H9 (cell line): ENCODE measurements at regions not wholly inside any gene's neighbourhood (a gene's known extent, or its start where the extent isn't known, plus 50 kb on each side); places are given as distances from the start of the nearest gene placed in this dataset.
A peak's percentile ranks its signal among the peaks of the same experiment; 100 is the strongest.

ENCODE experiments used
- DNase-seq: peaks from one replicate; pipeline ENCODE4 v3.0.0-alpha.2; 2017
- H2AFZ ChIP-seq: one replicate; pipeline ENCODE4 v1.6.1; 2013; ENCODE audit warnings: mild to moderate bottlenecking, low read length, control low read depth, moderate library complexity
- H2AK5ac ChIP-seq: 2 replicates; pipeline ENCODE4 v1.6.1; 2013; ENCODE audit warnings: low read length, control low read depth, mixed read lengths; ENCODE audit not compliant: insufficient read length
- H2BK120ac ChIP-seq: one replicate; pipeline ENCODE4 v1.6.1; 2013; ENCODE audit warnings: low read depth, mild to moderate bottlenecking, low read length, control low read depth, inconsistent platforms; ENCODE audit not compliant: poor library complexity, severe bottlenecking
- H2BK12ac ChIP-seq: 2 replicates; pipeline ENCODE4 v1.6.1; 2013; ENCODE audit warnings: low read length, control low read depth, mixed read lengths, low read depth; ENCODE audit not compliant: insufficient read length
- H2BK15ac ChIP-seq: 2 replicates; pipeline ENCODE4 v1.6.1; 2013; ENCODE audit warnings: low read depth, low read length, control low read depth
- H2BK20ac ChIP-seq: one replicate; pipeline ENCODE4 v1.6.1; 2013; ENCODE audit warnings: low read depth, mild to moderate bottlenecking, low read length, control low read depth, inconsistent platforms; ENCODE audit not compliant: poor library complexity, severe bottlenecking
- H2BK5ac ChIP-seq: 2 replicates; pipeline ENCODE4 v1.6.1; 2013; ENCODE audit warnings: low read length, control low read depth, mixed read lengths; ENCODE audit not compliant: insufficient read length
- H3K14ac ChIP-seq: 2 replicates; pipeline ENCODE4 v1.6.1; 2013; ENCODE audit warnings: low read length, control low read depth; ENCODE audit not compliant: insufficient read depth
- H3K18ac ChIP-seq: 2 replicates; pipeline ENCODE4 v1.6.1; 2013; ENCODE audit warnings: low read depth, mild to moderate bottlenecking, mixed read lengths, low read length, control low read depth; ENCODE audit not compliant: insufficient read length
- H3K23ac ChIP-seq: 2 replicates; pipeline ENCODE4 v1.6.1; 2013; ENCODE audit warnings: low read length, control low read depth, mixed read lengths, low read depth; ENCODE audit not compliant: insufficient read length
- H3K23me2 ChIP-seq: 2 replicates; pipeline ENCODE4 v1.6.1; 2013; ENCODE audit warnings: low read depth, mild to moderate bottlenecking, mixed read lengths, low read length, control low read depth; ENCODE audit not compliant: insufficient read length, poor library complexity, severe bottlenecking
- H3K27ac ChIP-seq: 2 replicates; pipeline ENCODE4 v1.5.1; 2013; ENCODE audit warnings: low read length, control low read depth, mixed read lengths, low read depth; ENCODE audit not compliant: insufficient read length
- H3K27me3 ChIP-seq: 2 replicates; pipeline ENCODE4 v1.6.1; 2013; ENCODE audit warnings: low read length, control low read depth, inconsistent platforms; ENCODE audit not compliant: insufficient read depth
- H3K4ac ChIP-seq: 2 replicates; pipeline ENCODE4 v1.6.1; 2013; ENCODE audit warnings: low read depth, mild to moderate bottlenecking, control low read depth, inconsistent platforms, low read length, moderate library complexity
- H3K4me1 ChIP-seq: 2 replicates; pipeline ENCODE4 v1.6.1; 2013; ENCODE audit warnings: low read length, control low read depth, inconsistent platforms; ENCODE audit not compliant: insufficient read depth
- H3K4me2 ChIP-seq: 2 replicates; pipeline ENCODE4 v1.6.1; 2013; ENCODE audit warnings: low read length, control low read depth, mixed read lengths; ENCODE audit not compliant: insufficient read length, insufficient read depth
- H3K56ac ChIP-seq: 2 replicates; pipeline ENCODE4 v1.6.1; 2013; ENCODE audit warnings: low read depth, mild to moderate bottlenecking, mixed read lengths, low read length, control low read depth; ENCODE audit not compliant: insufficient read length
- H3K79me1 ChIP-seq: 2 replicates; pipeline ENCODE4 v1.6.1; 2013; ENCODE audit warnings: low read depth, mild to moderate bottlenecking, moderate library complexity, low read length, control low read depth, inconsistent platforms; ENCODE audit not compliant: insufficient read depth, poor library complexity, severe bottlenecking
- H3K79me2 ChIP-seq: 2 replicates; pipeline ENCODE4 v1.6.1; 2013; ENCODE audit warnings: low read length, control low read depth, inconsistent platforms; ENCODE audit not compliant: insufficient read depth
- H3K9ac ChIP-seq: 2 replicates; pipeline ENCODE4 v1.6.1; 2013; ENCODE audit warnings: low read length, control low read depth, mixed read lengths; ENCODE audit not compliant: insufficient read length; ENCODE audit errors: extremely low read depth
- H3K9me3 ChIP-seq: one replicate; pipeline ENCODE4 v1.6.1; 2013; ENCODE audit warnings: low read depth, low read length, inconsistent platforms; ENCODE audit not compliant: control insufficient read depth
- H3T11ph ChIP-seq: one replicate; pipeline ENCODE4 v1.6.1; 2013; ENCODE audit warnings: mild to moderate bottlenecking, low read length, control low read depth, inconsistent platforms
- H4K20me1 ChIP-seq: one replicate; pipeline ENCODE4 v1.6.1; 2013; ENCODE audit not compliant: control insufficient read depth, insufficient read length, insufficient read depth
- H4K5ac ChIP-seq: 2 replicates; pipeline ENCODE4 v1.6.1; 2013; ENCODE audit warnings: low read depth, mild to moderate bottlenecking, mixed read lengths, low read length, control low read depth; ENCODE audit not compliant: insufficient read length
- H4K8ac ChIP-seq: replicated peaks from 2 replicates; pipeline ENCODE4 v1.6.1; 2013; ENCODE audit warnings: low read length, control low read depth, mixed read lengths, low read depth; ENCODE audit not compliant: insufficient read length
- H4K91ac ChIP-seq: 2 replicates; pipeline ENCODE4 v1.6.1; 2013; ENCODE audit warnings: low read depth, mild to moderate bottlenecking, moderate library complexity, mixed read lengths, low read length, control low read depth; ENCODE audit not compliant: insufficient read length
- H3K27ac Mint-ChIP-seq, 3 experiments: 2 replicates in 2 of 3; 3 replicates in 1 of 3; pipeline ENCODE4 v1.8.0; 2020 to 2021; ENCODE audit warnings: mixed read lengths in 3 of 3, mild to moderate bottlenecking in 1 of 3, moderate library complexity in 1 of 3
- H3K27me3 Mint-ChIP-seq: 2 replicates; pipeline ENCODE4 v1.8.0; 2021; ENCODE audit warnings: low read depth, mild to moderate bottlenecking, moderate library complexity, mixed read lengths
- H3K36me3 Mint-ChIP-seq, 3 experiments: 2 replicates in 2 of 3; 3 replicates in 1 of 3; pipeline ENCODE4 v1.8.0; 2020 to 2021; ENCODE audit warnings: low read depth in 3 of 3, mixed read lengths in 3 of 3; ENCODE audit not compliant: insufficient read depth in 1 of 3
- H3K4me1 Mint-ChIP-seq, 2 experiments: 2 replicates each; pipeline ENCODE4 v1.8.0; 2020; ENCODE audit warnings: mixed read lengths in 2 of 2
- H3K4me3 Mint-ChIP-seq, 2 experiments: 2 replicates in 1 of 2; 3 replicates in 1 of 2; pipeline ENCODE4 v1.8.0; 2020 to 2021; ENCODE audit warnings: mild to moderate bottlenecking in 2 of 2, mixed read lengths in 2 of 2, moderate library complexity in 1 of 2
- H3K9me3 Mint-ChIP-seq, 2 experiments: 2 replicates in 1 of 2; 3 replicates in 1 of 2; pipeline ENCODE4 v1.8.0; 2020; ENCODE audit warnings: mild to moderate bottlenecking in 2 of 2, mixed read lengths in 2 of 2, moderate library complexity in 1 of 2
- WGBS: extraction: QIAGEN DNeasy Blood & Tissue Kit; methylation state at CpG from one replicate; pipeline ENCODE4 v1.1.7; 2013; ENCODE audit warnings: missing lambda C conversion rate, low lambda C conversion rate, mixed read lengths; ENCODE audit not compliant: insufficient read length; ENCODE audit errors: extremely low coverage; 5-methylcytosine and 5-hydroxymethylcytosine counted together
- TF ChIP-seq, protein P1 (sequence below): fragments of 200-600 bp; sonication (generic); conservative IDR thresholded peaks from 3 replicates; pipeline ENCODE4 v1.8.0; 2021; ENCODE audit warnings: antibody characterized with exemption, mild to moderate bottlenecking

GRCh38 chr3:147574621-147575020 lies 165.5 kb downstream of the ZIC1 start:
- DNase-seq: no peak
- H2BK12ac ChIP-seq: no peak overlapping the region
- H3K4ac ChIP-seq: no peak overlapping the region
- no peak overlapping the region for H3T11ph ChIP-seq
- H4K91ac ChIP-seq: no peak overlapping the region
- no peak overlapping the region for H3K4me3 Mint-ChIP-seq
- H3K27me3 ChIP-seq: no peaks in the 10 kb centered on the region; the same call in 1 of the 2 replicates
- no peak overlapping the region for H2BK120ac ChIP-seq
- no peaks in the 10 kb centered on the region; a peak in 1 of 7 replicates for H3K36me3 Mint-ChIP-seq
- no peaks in the 10 kb centered on the region; a peak in 1 of 5 replicates for H3K9me3 Mint-ChIP-seq
- no peaks in the 10 kb centered on the region for H3K79me1 ChIP-seq
- WGBS: no CpG with 5 or more reads among the region's 1 CpG
- no peaks in the 10 kb centered on the region for H3K9me3 ChIP-seq
- H3K27ac Mint-ChIP-seq: peak overlapping the region in 1 of 3 experiments; percentile 38; a peak in 1 of 7 replicates
- TF ChIP-seq, protein P1, sequence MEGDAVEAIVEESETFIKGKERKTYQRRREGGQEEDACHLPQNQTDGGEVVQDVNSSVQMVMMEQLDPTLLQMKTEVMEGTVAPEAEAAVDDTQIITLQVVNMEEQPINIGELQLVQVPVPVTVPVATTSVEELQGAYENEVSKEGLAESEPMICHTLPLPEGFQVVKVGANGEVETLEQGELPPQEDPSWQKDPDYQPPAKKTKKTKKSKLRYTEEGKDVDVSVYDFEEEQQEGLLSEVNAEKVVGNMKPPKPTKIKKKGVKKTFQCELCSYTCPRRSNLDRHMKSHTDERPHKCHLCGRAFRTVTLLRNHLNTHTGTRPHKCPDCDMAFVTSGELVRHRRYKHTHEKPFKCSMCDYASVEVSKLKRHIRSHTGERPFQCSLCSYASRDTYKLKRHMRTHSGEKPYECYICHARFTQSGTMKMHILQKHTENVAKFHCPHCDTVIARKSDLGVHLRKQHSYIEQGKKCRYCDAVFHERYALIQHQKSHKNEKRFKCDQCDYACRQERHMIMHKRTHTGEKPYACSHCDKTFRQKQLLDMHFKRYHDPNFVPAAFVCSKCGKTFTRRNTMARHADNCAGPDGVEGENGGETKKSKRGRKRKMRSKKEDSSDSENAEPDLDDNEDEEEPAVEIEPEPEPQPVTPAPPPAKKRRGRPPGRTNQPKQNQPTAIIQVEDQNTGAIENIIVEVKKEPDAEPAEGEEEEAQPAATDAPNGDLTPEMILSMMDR: no peak
- no peak overlapping the region for H3K9ac ChIP-seq
- no peak overlapping the region for H2BK20ac ChIP-seq
- H3K79me2 ChIP-seq: no peaks in the 10 kb centered on the region
- no peaks in the 10 kb centered on the region for H3K4me1 ChIP-seq
- no peak overlapping the region for H3K23ac ChIP-seq
- no peak overlapping the region for H2AFZ ChIP-seq
- H3K14ac ChIP-seq: no peak overlapping the region
- H3K56ac ChIP-seq: no peak overlapping the region
- H2BK5ac ChIP-seq: no peak overlapping the region
- H2AK5ac ChIP-seq: no peak overlapping the region
- no peak overlapping the region for H4K5ac ChIP-seq
- no peaks in the 10 kb centered on the region for H3K23me2 ChIP-seq
- no peaks in the 10 kb centered on the region for H4K20me1 ChIP-seq
- no peak overlapping the region for H3K18ac ChIP-seq
- no peak overlapping the region for H3K27ac ChIP-seq
- H3K27me3 Mint-ChIP-seq: no peaks in the 10 kb centered on the region
- H3K4me1 Mint-ChIP-seq: no peaks in the 10 kb centered on the region
- H3K4me2 ChIP-seq: no peak overlapping the region
- H4K8ac ChIP-seq: no peak overlapping the region
- H2BK15ac ChIP-seq: no peak overlapping the region
